NCI-H748 treated with DMSO at 0.1 percent for 48 hours (cell line): ENCODE measurements at regions not wholly inside any gene's neighbourhood (a gene's known extent, or its start where the extent isn't known, plus 50 kb on each side); places are given as distances from the start of the nearest gene placed in this dataset.
"Not testable (repeated sequence)": the region's sequence is repeated elsewhere in the genome, so short reads cannot be mapped to it uniquely, and the experiment has no call there.

Experiments
- DNase-seq: peaks from one replicate; lab custom pipeline; 2025; lab: John Stamatoyannopoulos, UW

- no peak for DNase-seq
These were observed 115.4 kb upstream of the EMCN start for GRCh38 chr4:100633269-100633668.

GRCh38 chr4:100632163-100632562 is 114.3 kb upstream of the EMCN start:
- DNase-seq: no peak

- no peak for DNase-seq
These were observed 113.6 kb upstream of the EMCN start for GRCh38 chr4:100631281-100631968.

GRCh38 chr4:100630341-100630740 is 112.5 kb upstream of the EMCN start:
- DNase-seq: no peak

GRCh38 chr4:100609810-100610209 is 92.0 kb upstream of the EMCN start:
- DNase-seq: no peak

- DNase-seq: not testable (repeated sequence)
These were observed 90.8 kb upstream of the EMCN start for GRCh38 chr4:100608651-100609050.

- DNase-seq: no peak
These were observed 87.3 kb upstream of the EMCN start for GRCh38 chr4:100605144-100605543.

- DNase-seq: no peak
These were observed 76.1 kb upstream of the EMCN start for GRCh38 chr4:100593935-100594334.

GRCh38 chr4:100591161-100591876 is 73.5 kb upstream of the EMCN start:
- no peak for DNase-seq

GRCh38 chr4:100590325-100590724 is 72.5 kb upstream of the EMCN start:
- no peak for DNase-seq

- no peak for DNase-seq
These were observed 70.3 kb upstream of the EMCN start for GRCh38 chr4:100588076-100588475.

- DNase-seq: no peak
These were observed 64.3 kb upstream of the EMCN start for GRCh38 chr4:100582146-100582545.

GRCh38 chr4:100581337-100581736 is 63.5 kb upstream of the EMCN start:
- no peak for DNase-seq

GRCh38 chr4:100576570-100576969 is 58.7 kb upstream of the EMCN start:
- no peak for DNase-seq

- DNase-seq: no peak
These were observed 56.8 kb upstream of the EMCN start for GRCh38 chr4:100574607-100575006.

GRCh38 chr4:100569196-100569595 is 51.4 kb upstream of the EMCN start:
- no peak for DNase-seq
